Fibroblast of mammary gland (primary cell): ENCODE measurements at regions not wholly inside any gene's neighbourhood (a gene's known extent, or its start where the extent isn't known, plus 50 kb on each side); places are given as distances from the start of the nearest gene placed in this dataset.

ENCODE experiments used
- DNase-seq: peaks from one replicate; pipeline ENCODE4 v3.0.0-alpha.2; 2010; ENCODE audit warnings: low read depth
- H3K4me3 ChIP-seq: 2 replicates; pipeline ENCODE4 v1.5.1; 2011; ENCODE audit warnings: low read depth, mild to moderate bottlenecking, low read length, moderate library complexity; ENCODE audit not compliant: control insufficient read depth
- TF ChIP-seq, protein P1 (sequence below): conservative IDR thresholded peaks from 2 replicates; pipeline ENCODE4 v1.5.1; 2011; ENCODE audit warnings: low read depth, low read length, inconsistent platforms; ENCODE audit not compliant: control insufficient read depth, insufficient read depth

DNA sequence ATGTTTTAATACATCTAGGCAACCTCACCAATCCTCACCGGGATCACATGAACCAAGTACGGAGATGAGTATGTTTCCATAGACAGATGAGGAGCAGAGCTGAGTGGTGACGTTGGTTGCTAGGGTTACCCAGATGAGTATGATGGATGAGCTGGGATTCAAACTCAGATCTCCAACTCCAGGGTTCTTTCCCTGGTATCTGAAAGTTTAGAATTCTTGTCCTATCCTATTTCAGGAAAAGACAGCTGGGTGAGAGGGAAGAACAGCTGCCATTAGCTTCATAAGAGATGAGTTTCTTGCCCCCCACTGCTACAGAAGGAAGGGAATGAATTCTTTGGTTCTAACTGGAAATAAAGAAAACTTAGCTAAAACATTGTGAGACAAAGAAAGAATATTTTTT is 728.9 kb upstream of the TBX3 start:
- TF ChIP-seq, protein P1, sequence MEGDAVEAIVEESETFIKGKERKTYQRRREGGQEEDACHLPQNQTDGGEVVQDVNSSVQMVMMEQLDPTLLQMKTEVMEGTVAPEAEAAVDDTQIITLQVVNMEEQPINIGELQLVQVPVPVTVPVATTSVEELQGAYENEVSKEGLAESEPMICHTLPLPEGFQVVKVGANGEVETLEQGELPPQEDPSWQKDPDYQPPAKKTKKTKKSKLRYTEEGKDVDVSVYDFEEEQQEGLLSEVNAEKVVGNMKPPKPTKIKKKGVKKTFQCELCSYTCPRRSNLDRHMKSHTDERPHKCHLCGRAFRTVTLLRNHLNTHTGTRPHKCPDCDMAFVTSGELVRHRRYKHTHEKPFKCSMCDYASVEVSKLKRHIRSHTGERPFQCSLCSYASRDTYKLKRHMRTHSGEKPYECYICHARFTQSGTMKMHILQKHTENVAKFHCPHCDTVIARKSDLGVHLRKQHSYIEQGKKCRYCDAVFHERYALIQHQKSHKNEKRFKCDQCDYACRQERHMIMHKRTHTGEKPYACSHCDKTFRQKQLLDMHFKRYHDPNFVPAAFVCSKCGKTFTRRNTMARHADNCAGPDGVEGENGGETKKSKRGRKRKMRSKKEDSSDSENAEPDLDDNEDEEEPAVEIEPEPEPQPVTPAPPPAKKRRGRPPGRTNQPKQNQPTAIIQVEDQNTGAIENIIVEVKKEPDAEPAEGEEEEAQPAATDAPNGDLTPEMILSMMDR = no peak
- DNase-seq = no peak
- no peak overlapping the region for H3K4me3 ChIP-seq

DNA sequence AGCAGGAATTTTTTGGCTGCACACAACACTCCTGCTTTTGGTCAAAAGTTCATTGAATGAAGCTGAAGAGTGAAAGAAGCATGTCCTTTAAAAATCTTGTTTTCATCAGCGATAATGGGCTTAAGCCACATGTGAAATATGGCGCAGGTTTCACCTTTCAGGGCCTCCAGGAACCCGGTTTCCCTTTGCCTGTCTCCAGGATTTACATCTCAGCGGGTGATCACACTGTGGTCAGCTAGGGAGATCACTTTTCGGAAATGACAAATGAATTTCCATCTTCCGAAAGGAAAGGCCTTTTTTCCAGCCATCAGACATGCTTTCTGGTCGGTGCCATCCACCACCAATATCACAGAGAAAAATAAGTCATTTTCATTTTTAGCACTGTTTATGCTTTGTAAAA is 727.1 kb upstream of the TBX3 start:
- no peak for DNase-seq
- TF ChIP-seq, protein P1 = no peak
- H3K4me3 ChIP-seq = no peak overlapping the region

- TF ChIP-seq, protein P1 = no peak
- no peak for DNase-seq
- no peak overlapping the region for H3K4me3 ChIP-seq
These were observed 724.7 kb upstream of the TBX3 start for GRCh38 chr12:115408642-115409041.

GRCh38 chr12:115407723-115408122 is 723.7 kb upstream of the TBX3 start:
- H3K4me3 ChIP-seq = no peak overlapping the region
- DNase-seq = no peak
- TF ChIP-seq, protein P1 = no peak

GRCh38 chr12:115407036-115407435 is 723.1 kb upstream of the TBX3 start:
- DNase-seq = no peak
- TF ChIP-seq, protein P1 = no peak

DNA sequence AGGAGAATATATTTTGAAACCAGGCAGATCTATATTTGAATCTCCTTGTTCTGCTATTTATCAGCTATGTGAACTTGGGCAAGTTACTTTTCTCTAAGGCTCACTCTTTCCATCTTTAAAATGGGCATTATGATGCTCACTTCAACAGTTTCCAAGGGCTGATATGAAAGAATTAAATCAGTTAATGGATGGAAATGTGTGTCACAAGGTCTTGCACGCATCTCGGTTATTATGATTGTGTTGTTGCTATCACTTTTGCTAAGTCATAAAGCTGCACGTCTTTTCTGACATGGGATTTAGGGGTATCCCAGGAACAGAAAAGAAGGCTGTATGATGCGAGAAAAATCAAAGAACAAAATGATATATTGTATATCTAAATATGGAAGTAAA is 721.5 kb upstream of the TBX3 start:
- TF ChIP-seq, protein P1 = no peak
- no peak overlapping the region for H3K4me3 ChIP-seq
- DNase-seq = no peak

More at GRCh38 chr12:115407036-115407435, 723.1 kb upstream of the TBX3 start:
- no peak overlapping the region for H3K4me3 ChIP-seq
